Esophagus mucosa (tissue), 1 donor: ENCODE measurements at regions not wholly inside any gene's neighbourhood (a gene's known extent, or its start where the extent isn't known, plus 50 kb on each side); places are given as distances from the start of the nearest gene placed in this dataset.
A peak's percentile ranks its signal among the peaks of the same experiment; 100 is the strongest.
"Not testable (repeated sequence)": the region's sequence is repeated elsewhere in the genome, so short reads cannot be mapped to it uniquely, and the experiment has no call there.

ENCODE experiments used
- ATAC-seq: fragments of 200-7000 bp; cut with Tn5 transposase; one replicate; pipeline ENCODE4 v1.9.1; 2020
- donor health status: DM: yes; HTN: yes; CAD: no.

DNA sequence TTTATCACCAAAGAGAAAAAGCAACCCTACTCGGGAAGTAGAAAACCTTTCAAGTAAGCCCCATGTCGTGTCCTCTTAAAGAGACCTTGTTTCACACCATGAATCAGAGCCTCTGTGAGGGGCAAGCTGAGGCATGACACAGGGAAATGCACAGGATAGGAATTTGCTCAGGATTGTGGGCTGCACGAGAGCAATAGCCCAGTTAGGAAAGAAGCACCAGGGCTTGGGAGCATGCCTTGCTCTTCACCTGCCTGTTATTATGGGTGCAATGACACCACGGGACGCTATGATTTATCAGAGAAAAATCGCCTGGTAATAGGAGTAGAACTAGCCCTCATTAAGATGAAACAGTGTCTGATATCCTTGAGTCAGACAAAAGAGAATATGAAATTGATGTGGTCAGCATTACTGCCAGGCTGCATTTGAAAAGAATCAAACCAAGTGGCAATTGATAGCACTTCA lies 562.9 kb upstream of the NRP1 start:
- ATAC-seq = peak; percentile 95

DNA sequence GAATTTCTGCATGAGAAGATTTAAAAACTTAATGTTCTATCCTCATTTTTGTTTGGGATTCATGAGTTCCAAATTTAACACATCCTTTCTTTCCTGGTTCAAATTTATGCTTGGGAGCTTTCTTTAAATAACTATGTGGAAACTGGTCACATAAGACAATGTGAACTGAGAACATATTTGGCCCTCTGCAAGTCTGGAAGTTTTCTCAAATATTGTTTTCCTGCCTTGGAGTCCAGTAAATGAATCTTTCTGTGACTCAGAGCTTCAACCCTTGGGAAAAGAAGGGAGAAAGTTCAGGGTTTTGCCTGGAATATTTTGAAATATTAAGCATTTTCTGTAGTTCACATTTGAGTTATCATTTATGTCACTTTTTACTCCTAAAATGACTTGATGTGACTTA lies 559.0 kb upstream of the NRP1 start:
- no peak for ATAC-seq

GRCh38 chr10:33889371-33889770 lies 554.9 kb upstream of the NRP1 start:
- ATAC-seq = peak; percentile 90

DNA sequence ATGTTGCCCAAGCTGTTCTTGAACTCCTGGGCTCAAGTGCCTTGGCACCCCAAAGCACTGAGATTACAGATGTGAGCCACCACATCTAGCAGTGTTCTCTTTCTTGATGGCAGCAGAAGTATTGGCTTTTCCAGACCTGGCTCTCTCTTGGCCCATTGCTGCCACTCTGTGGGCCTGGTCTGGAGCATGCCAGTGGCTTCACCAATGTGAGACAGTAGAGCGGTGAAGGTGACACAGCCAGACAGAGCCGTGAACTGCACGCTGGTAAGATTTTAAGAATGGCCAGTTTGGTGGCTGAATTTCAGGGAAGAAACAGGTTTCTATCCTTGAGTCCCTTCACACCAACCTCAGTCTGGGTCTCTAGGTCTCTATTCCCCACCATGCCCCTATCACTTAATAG lies 552.7 kb upstream of the NRP1 start:
- no peak for ATAC-seq

- ATAC-seq = no peak
Measured at GRCh38 chr10:33886299-33886698, 551.8 kb upstream of the NRP1 start.

- no peak for ATAC-seq
Measured at GRCh38 chr10:33884604-33885003, 550.1 kb upstream of the NRP1 start.

GRCh38 chr10:33883881-33884280 lies 549.4 kb upstream of the NRP1 start:
- ATAC-seq = no peak

GRCh38 chr10:33882996-33883395 lies 548.5 kb upstream of the NRP1 start:
- ATAC-seq = no peak

GRCh38 chr10:33880291-33880690 lies 545.8 kb upstream of the NRP1 start:
- no peak for ATAC-seq

DNA sequence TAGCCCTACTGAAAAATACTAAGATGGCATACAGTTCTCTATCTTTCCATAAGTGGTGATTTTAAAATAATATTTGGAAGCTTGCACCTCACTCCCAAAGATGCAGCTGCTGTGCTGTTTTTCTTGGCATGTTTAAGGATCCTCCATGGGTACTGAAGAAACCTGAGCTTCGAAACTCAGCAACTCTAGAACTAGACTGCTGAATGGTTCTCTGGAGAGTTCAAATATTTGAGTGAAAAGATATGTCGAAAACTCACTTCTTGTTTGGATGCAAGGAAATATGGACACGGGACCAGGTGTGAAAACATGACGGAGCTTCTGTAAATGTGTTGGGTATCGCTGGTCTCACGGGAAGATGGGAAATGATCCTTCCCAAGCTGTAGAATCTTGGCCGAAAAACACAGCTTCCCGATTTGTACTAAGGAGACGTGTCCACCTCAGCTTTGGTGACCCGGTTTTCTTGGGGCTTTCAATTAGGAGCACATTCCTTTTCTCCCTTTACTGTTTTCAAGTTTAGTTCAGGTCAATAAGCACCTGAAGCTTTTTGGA lies 543.8 kb upstream of the NRP1 start:
- ATAC-seq = no peak

- ATAC-seq = peak; percentile 42
Measured at GRCh38 chr10:33876584-33877400, 542.3 kb upstream of the NRP1 start.

DNA sequence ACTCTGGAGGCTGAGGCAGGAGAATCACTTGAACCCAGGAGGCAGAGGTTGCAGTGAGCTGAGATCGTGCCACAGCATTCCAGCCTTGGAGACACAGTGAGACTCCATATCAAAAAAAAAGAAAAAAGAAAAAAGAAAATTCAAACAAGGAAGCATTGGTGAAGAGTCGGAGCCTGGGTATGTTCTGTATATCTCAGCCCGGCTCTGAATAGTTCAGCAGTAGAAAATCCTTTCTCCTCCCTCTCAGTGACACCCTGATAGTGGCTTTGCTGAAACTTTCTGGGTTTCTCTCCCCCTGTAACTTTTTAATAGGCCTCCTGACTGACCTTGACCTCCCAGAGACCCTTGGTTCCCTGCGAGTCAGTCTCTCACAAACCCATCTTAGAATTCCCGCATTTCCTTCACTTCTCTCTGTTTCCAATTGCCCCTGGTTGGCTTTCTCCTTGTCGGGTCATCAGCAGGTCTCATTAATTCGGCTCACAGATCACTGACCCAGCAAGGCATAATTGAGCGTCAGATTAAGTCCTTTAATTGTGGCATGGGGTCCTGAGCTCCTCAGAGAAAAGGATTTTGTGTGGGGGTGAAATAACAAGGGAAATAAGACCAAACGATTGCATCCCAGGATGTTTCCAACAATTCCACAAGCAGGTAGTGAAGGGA lies 541.6 kb upstream of the NRP1 start:
- no peak for ATAC-seq

DNA sequence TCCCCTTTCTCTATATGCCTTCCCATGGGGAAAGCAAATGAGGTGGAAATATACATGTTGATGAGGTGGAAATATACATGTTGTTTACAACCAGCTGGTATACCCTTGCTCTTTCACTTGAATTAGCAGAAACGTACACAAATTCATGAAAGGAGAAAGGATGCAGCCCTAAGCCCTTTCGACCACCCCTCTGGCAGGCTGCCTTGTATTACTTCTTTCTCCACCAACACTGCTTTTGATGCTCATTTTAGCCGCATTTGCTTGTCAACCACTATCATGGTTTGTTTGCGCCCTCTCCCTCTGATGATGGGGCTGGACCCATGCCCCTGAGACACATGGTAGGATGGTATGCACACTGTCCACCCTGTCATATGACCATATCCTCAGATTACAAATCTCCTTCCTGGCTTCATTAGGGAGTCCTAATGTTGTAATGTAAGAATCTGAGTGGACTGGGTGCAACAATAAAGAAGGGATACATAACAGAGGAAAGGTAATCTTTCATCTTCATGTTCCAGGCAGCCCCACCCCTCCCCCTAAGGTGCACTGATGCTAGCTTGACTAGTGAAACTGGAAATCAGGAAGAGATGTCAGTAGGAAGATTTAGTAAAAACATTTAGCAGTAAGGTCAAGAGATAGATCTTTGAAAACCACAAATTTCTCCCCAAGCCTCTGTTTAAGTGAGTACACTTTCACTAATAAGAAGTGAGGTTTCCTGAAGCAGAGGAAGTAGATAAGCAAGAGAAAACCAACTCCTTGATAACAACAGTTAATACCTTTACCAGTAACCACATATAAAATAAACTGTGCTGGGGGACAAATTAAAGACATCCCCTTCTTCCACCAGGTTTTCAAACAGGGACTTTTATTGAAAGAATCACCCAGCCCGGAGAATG lies 536.8 kb upstream of the NRP1 start:
- no peak for ATAC-seq

DNA sequence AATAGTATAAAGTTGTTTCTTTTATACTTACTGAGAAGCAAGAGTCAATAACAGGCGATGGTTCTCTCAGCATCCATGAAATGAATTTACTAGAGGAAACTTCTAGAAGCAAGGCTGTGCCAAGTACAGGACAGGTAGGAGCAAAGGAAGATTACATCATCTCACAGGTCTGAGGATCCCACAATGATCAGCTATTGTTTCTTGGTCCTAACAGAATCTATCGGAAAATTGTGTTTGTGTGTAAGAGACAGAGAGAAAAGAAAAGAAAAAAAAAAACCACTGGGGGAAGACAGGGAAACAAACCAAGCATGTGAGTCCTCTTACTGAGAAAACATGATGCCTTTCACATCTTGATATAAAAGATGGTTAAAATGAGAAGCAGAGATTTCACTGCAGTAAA lies 535.0 kb upstream of the NRP1 start:
- no peak for ATAC-seq

DNA sequence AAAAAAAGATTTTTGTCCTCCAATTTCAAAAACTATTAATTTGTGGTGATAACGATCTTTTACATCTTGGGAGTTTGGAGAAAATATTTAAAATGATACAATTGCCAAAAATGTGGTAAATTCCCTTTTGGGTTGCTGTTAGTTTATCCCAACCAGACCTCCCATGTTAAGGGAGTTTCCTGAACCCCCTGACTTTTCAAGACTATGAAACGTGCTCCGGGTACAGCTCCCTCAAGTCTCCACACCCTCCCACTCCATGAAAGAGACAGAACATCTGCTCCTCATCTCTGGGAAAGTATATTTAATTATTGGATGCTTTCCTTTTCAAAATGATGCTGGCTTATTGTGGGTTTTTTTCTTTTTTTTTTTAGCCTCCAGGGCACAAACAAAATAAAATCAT lies 534.6 kb upstream of the NRP1 start:
- ATAC-seq = no peak

DNA sequence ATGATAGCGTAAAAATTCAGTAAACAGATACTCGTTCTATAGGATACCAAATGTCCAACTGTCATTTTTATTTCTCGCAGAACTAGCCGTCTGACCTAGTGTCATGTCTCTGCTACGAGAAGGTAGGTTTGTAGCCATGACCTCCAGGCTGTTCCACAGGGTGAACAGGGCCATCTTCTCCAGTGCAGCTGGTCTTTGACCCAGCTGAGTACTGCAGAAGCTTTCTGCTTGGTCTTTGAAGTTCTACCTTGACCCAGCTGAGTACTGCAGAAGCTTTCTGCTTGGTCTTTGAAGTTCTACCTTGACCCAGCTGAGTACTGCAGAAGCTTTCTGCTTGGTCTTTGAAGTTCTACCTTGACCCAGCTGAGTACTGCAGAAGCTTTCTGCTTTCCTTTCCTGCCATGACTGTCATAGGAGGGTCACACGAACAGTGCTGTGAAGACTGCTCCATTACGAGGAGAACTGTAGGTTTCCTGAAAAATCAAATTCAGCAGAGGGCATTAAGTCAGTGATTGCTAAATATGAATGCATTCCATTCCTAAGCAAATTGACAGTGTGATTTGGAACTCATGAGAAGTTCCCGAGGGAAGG lies 532.8 kb upstream of the NRP1 start:
- ATAC-seq = not testable (repeated sequence)

DNA sequence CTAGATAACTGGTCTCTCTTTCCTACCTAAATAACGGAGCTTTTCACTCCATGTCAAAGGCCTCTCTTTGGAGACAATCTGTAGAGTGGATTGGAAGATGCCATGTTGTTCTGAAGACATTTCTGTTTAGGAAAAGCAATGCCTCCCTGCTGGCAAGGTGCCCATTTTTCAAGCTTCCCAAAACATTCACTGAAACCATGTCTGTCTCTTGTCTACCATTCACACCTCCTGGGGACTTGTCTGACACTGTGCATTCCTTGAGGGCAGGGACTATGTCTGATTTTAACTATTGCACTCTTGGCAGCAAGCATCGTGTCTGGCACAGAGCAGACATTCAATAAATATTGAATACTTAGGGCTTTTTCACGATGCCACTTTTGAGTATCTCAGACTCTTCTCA lies 528.9 kb upstream of the NRP1 start:
- ATAC-seq = no peak

DNA sequence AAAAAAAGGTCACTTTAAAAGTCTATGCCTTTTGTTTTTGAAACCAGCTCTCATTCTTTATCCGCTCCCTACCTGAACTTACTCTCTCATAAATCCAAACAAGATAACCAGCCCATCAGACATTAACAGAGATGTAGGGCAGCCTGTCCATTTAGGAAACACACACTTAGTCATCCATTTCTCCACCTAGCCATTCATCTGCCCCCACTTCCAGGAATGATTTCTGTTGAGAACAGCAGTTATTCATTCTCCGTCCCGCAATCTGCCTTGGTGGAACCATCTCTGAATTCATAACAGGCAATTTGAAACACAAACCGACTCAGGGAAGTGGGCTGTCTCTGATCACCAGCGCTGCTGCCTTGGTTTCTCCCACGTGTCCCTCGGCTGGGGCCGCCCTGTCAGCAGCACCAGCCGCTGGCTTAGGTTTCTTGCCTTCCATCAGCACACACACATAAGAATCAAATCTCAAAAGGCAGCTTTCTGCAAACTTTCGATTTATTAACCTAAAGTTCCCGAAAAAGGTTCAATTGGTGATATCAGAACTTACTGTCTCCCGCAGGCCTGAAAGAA lies 528.2 kb upstream of the NRP1 start:
- no peak for ATAC-seq

GRCh38 chr10:33861833-33862232 lies 527.4 kb upstream of the NRP1 start:
- no peak for ATAC-seq

DNA sequence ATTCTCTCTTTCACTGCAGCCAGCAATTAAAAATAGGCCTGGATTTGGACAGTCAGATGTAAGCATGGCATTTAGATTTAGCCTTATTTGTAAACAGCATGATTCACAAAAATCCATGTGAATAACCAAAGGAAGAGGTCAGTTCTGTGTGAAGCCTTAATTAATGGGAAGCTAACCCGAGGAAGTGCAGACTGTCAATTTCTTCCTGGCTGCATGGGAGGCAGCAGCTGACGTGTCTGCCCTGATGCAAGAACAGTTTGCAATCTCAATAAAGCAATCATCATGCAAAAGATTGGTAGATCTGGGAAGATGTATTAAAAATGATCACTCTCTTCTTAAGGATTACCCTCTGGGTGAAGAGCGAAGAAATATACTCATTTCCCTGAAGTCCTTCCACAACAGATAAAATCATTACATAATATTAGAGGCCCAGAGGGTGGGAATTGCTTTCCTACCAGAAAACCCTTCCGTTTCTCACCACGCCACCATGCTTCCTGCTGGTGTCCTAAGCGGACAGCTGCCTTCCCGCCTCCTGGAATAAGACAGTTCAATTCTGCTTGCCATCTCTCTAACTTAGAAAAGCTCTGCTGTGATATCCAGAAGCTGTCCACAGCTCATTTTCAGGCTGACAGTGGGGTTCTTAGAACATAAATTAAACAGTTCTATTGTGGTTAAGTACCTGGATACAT lies 526.7 kb upstream of the NRP1 start:
- no peak for ATAC-seq

DNA sequence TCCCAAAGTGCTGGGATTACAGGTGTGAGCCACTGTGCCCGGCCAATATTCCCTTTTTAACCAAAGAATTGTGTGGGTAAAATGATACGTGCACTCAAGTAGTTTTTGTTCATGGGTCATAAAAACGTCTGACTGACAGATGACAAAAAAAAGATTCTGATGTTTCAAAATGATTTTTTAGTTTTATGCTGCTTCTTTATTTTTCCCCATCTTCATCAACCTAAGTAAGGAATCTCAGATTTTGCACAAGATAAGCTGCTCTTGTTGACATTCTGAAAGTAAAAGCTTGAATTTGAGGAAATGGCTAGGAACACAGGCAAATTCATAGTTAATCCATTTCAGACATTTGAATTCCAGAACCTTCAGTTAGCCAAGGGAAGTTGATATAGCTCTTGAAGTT lies 526.1 kb upstream of the NRP1 start:
- no peak for ATAC-seq
